NCI-H2081 (cell line): ENCODE measurements at regions not wholly inside any gene's neighbourhood (a gene's known extent, or its start where the extent isn't known, plus 50 kb on each side); places are given as distances from the start of the nearest gene placed in this dataset.

Experiments
- DNase-seq, 2 experiments: peaks; one replicate each; lab custom pipeline; 2025; lab: John Stamatoyannopoulos, UW

- no peak for DNase-seq
These were observed 737.7 kb upstream of the ALCAM start for GRCh38 chr3:104629038-104629437.

- no peak for DNase-seq
These were observed 735.5 kb upstream of the ALCAM start for GRCh38 chr3:104631254-104631653.

GRCh38 chr3:104632521-104632920 lies 734.2 kb upstream of the ALCAM start:
- no peak for DNase-seq

- no peak for DNase-seq
These were observed 733.8 kb upstream of the ALCAM start for GRCh38 chr3:104632947-104633346.

- DNase-seq = no peak
These were observed 730.7 kb upstream of the ALCAM start for GRCh38 chr3:104635872-104636580.

GRCh38 chr3:104642827-104643226 lies 723.9 kb upstream of the ALCAM start:
- peak; percentile 28 to 86 for DNase-seq

GRCh38 chr3:104646196-104646595 lies 720.5 kb upstream of the ALCAM start:
- no peak for DNase-seq

- DNase-seq = peak in 1 of 2 experiments; percentile 75
These were observed 717.9 kb upstream of the ALCAM start for GRCh38 chr3:104648823-104649222.

- no peak for DNase-seq
These were observed 697.6 kb upstream of the ALCAM start for GRCh38 chr3:104669083-104669482.

- DNase-seq = no peak
These were observed 694.4 kb upstream of the ALCAM start for GRCh38 chr3:104672331-104672730.

- no peak for DNase-seq
These were observed 692.7 kb upstream of the ALCAM start for GRCh38 chr3:104673981-104674380.

- no peak for DNase-seq
These were observed 690.5 kb upstream of the ALCAM start for GRCh38 chr3:104676241-104676640.

GRCh38 chr3:104677932-104678331 lies 688.8 kb upstream of the ALCAM start:
- DNase-seq = no peak

GRCh38 chr3:104685492-104685891 lies 681.2 kb upstream of the ALCAM start:
- no peak for DNase-seq

- DNase-seq = no peak
These were observed 679.3 kb upstream of the ALCAM start for GRCh38 chr3:104687362-104687761.

GRCh38 chr3:104696470-104696869 lies 670.2 kb upstream of the ALCAM start:
- no peak for DNase-seq

- DNase-seq = no peak
These were observed 655.3 kb upstream of the ALCAM start for GRCh38 chr3:104711406-104711805.

GRCh38 chr3:104715972-104716371 lies 650.7 kb upstream of the ALCAM start:
- DNase-seq = no peak

- DNase-seq = no peak
These were observed 648.9 kb upstream of the ALCAM start for GRCh38 chr3:104717828-104718196.

- no peak for DNase-seq
These were observed 643.7 kb upstream of the ALCAM start for GRCh38 chr3:104723000-104723399.

- no peak for DNase-seq
These were observed 635.6 kb upstream of the ALCAM start for GRCh38 chr3:104731074-104731473.

GRCh38 chr3:104734627-104735026 lies 632.1 kb upstream of the ALCAM start:
- no peak for DNase-seq

GRCh38 chr3:104735691-104736090 lies 631.0 kb upstream of the ALCAM start:
- DNase-seq = no peak

GRCh38 chr3:104738271-104738670 lies 628.4 kb upstream of the ALCAM start:
- DNase-seq = no peak
